Upper lobe of right lung (tissue), 1 donor: ENCODE measurements at regions not wholly inside any gene's neighbourhood (a gene's known extent, or its start where the extent isn't known, plus 50 kb on each side); places are given as distances from the start of the nearest gene placed in this dataset.
"Not testable (repeated sequence)": the region's sequence is repeated elsewhere in the genome, so short reads cannot be mapped to it uniquely, and the experiment has no call there.

Experiments used
- ATAC-seq: fragments of 200-7000 bp; cut with Tn5 transposase; one replicate; pipeline ENCODE4 v1.9.1; 2020; ENCODE audit warnings: mild to moderate bottlenecking, moderate library complexity
- DNase-seq: peaks from one replicate; pipeline ENCODE4 v3.0.0-alpha.2; 2020
- H3K27ac ChIP-seq: fragments of 200-600 bp; one replicate; pipeline ENCODE4 v1.8.0; 2022
- H3K27me3 ChIP-seq: fragments of 200-600 bp; one replicate; pipeline ENCODE4 v1.8.0; 2022; ENCODE audit warnings: mild to moderate bottlenecking
- H3K36me3 ChIP-seq: fragments of 200-600 bp; one replicate; pipeline ENCODE4 v1.8.0; 2022
- H3K4me1 ChIP-seq: fragments of 200-600 bp; one replicate; pipeline ENCODE4 v1.8.0; 2022
- H3K4me3 ChIP-seq: fragments of 200-600 bp; one replicate; pipeline ENCODE4 v1.8.0; 2022; ENCODE audit warnings: mild to moderate bottlenecking
- H3K9me3 ChIP-seq: fragments of 200-600 bp; one replicate; pipeline ENCODE4 v1.8.0; 2022
- intact Hi-C: fragments of 100-400 bp; cut with DNase I; formaldehyde crosslinking; loops from one replicate; pipeline ENCODE4 v1.11.0; 2022
- TF ChIP-seq, protein P1 (sequence below): fragments of 200-600 bp; IDR thresholded peaks from one replicate; pipeline ENCODE4 v1.8.0; 2022; ENCODE audit warnings: antibody characterized with exemption
- donor health status: DM: no; HTN: yes; CAD: no; lungs with severe emphysema.

- ATAC-seq (no peak), DNase-seq (no peak)
- H3K4me3 ChIP-seq, result no peak overlapping the region
- no peaks in the 10 kb centered on the region for H3K27me3 ChIP-seq
- H3K27ac ChIP-seq, result no peak overlapping the region
- TF ChIP-seq, protein P1, sequence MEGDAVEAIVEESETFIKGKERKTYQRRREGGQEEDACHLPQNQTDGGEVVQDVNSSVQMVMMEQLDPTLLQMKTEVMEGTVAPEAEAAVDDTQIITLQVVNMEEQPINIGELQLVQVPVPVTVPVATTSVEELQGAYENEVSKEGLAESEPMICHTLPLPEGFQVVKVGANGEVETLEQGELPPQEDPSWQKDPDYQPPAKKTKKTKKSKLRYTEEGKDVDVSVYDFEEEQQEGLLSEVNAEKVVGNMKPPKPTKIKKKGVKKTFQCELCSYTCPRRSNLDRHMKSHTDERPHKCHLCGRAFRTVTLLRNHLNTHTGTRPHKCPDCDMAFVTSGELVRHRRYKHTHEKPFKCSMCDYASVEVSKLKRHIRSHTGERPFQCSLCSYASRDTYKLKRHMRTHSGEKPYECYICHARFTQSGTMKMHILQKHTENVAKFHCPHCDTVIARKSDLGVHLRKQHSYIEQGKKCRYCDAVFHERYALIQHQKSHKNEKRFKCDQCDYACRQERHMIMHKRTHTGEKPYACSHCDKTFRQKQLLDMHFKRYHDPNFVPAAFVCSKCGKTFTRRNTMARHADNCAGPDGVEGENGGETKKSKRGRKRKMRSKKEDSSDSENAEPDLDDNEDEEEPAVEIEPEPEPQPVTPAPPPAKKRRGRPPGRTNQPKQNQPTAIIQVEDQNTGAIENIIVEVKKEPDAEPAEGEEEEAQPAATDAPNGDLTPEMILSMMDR, result no peak
- H3K9me3 ChIP-seq, result no peaks in the 10 kb centered on the region
- no peaks in the 10 kb centered on the region for H3K4me1 ChIP-seq
- H3K36me3 ChIP-seq, result no peaks in the 10 kb centered on the region
- intact Hi-C loops, result no loop called here
Observed at GRCh38 chr7:66454600-66455225, 174.0 kb upstream of the KCTD7 start.

DNA sequence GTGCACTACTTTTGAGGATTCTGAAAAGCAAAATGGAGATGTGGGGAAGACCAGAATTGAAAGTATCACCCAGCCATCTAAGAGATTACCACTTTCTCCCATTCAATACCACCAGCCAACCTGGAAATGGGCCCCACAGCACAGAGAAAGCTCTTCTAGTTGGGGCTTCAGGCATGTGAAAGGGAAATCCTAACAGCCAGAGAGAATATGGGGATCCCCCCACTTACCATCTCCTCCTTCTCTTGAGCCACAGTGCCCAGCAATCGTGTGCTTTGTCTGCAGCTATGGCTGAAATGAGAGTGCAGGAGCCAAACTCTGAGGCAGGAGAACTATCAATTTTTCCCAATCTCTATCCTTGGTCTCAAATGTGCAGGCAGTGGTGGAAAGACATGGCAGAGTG is 173.2 kb upstream of the KCTD7 start:
- ATAC-seq, DNase-seq, H3K36me3 ChIP-seq, intact Hi-C loops, H3K27me3 ChIP-seq, H3K27ac ChIP-seq, H3K9me3 ChIP-seq, H3K4me3 ChIP-seq, H3K4me1 ChIP-seq: not testable (repeated sequence)

- DNase-seq, H3K4me1 ChIP-seq, intact Hi-C loops: not testable (repeated sequence)
Observed at GRCh38 chr7:66456431-66456830, 172.2 kb upstream of the KCTD7 start.

GRCh38 chr7:66458991-66459390 is 169.7 kb upstream of the KCTD7 start:
- DNase-seq, H3K4me1 ChIP-seq, intact Hi-C loops, H3K27ac ChIP-seq, H3K4me3 ChIP-seq, ATAC-seq, H3K36me3 ChIP-seq, H3K9me3 ChIP-seq, H3K27me3 ChIP-seq: not testable (repeated sequence)

More at GRCh38 chr7:66456431-66456830, 172.2 kb upstream of the KCTD7 start:
- not testable (repeated sequence) for H3K27me3 ChIP-seq, ATAC-seq, H3K27ac ChIP-seq, H3K9me3 ChIP-seq, H3K36me3 ChIP-seq, H3K4me3 ChIP-seq

GRCh38 chr7:66459783-66460413 is 168.8 kb upstream of the KCTD7 start:
- H3K36me3 ChIP-seq, ATAC-seq, H3K27me3 ChIP-seq, H3K27ac ChIP-seq, DNase-seq, H3K4me1 ChIP-seq, H3K4me3 ChIP-seq, intact Hi-C loops, H3K9me3 ChIP-seq: not testable (repeated sequence)

- no peaks in the 10 kb centered on the region for H3K36me3 ChIP-seq
- intact Hi-C loops, result no loop called here
- TF ChIP-seq, protein P1, result no peak
- no peaks in the 10 kb centered on the region for H3K27me3 ChIP-seq
- H3K9me3 ChIP-seq, result no peaks in the 10 kb centered on the region
- H3K4me3 ChIP-seq, result no peak overlapping the region
- H3K27ac ChIP-seq, result no peak overlapping the region
- no peak for ATAC-seq
- H3K4me1 ChIP-seq, result no peaks in the 10 kb centered on the region
- DNase-seq, result no peak
Observed at GRCh38 chr7:66460921-66461361, 167.7 kb upstream of the KCTD7 start.

DNA sequence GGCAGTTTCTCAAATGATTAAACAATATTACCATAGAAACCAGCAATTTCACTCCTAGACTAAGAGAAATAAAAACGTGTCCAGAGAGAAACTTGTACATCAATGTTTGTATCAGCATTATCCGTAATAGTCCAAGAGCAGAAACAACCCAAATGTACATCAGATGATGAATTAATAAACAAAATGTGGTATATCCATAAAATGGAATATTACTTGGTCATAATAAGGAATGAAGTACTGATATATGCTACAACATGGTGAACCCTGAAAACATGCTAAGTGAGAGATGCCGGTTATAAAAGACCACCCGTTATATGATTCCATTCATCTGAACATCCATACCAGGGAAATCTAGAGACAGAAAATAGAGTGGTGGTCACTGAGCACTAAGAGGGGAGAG is 167.3 kb upstream of the KCTD7 start:
- DNase-seq, H3K9me3 ChIP-seq, H3K4me1 ChIP-seq: not testable (repeated sequence)

DNA sequence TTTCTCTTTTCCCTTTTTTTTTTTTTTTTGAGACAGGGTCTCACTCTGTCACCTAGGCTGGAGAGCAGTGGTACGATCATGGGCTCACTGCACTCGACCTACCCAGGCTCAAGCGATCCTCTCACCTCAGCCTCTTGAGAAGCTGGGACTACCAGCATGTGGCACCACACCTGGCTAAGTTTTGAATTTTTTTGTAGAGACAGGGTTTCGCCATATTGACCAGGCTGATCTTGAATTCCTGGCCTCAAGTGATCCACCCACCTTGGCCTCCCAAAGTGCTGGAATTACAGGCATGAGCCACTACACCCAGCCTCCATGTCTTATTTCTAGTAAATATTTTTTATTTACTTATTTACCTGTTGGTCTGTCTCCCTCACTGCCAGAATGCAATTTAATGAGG is 165.8 kb upstream of the KCTD7 start:
- H3K36me3 ChIP-seq, H3K27ac ChIP-seq, H3K27me3 ChIP-seq, DNase-seq, H3K4me3 ChIP-seq, ATAC-seq, H3K9me3 ChIP-seq, intact Hi-C loops, H3K4me1 ChIP-seq: not testable (repeated sequence)

More for the DNA sequence above, 167.3 kb upstream of the KCTD7 start:
- ATAC-seq, H3K27me3 ChIP-seq, H3K36me3 ChIP-seq, H3K4me3 ChIP-seq, intact Hi-C loops, H3K27ac ChIP-seq: not testable (repeated sequence)

DNA sequence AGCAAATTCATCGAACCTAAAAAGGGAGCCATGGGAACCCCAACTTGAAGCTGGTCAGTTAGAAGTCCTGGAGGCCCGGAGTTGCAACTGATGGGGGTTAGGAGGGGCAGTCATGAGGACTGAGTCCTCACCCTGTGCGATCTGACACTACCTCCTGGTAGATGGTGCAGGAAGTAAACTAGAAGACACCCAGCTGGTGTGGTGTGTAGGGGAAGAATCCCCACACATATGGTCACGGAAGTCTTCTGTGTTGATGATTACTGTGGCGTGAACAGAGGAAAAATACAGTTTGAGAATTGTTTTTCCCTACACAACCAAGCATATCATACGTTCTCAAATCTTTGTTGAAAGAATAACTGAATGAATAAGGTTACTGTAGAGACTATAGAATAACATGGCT is 164.6 kb upstream of the KCTD7 start:
- TF ChIP-seq, protein P1, result no peak
- Histone ChIP-seq H3K27ac (no peak overlapping the region), H3K27me3 (no peaks in the 10 kb centered on the region), H3K4me3 (no peak overlapping the region), H3K36me3 (no peaks in the 10 kb centered on the region), H3K9me3 (no peaks in the 10 kb centered on the region), H3K4me1 (no peaks in the 10 kb centered on the region)
- ATAC-seq (no peak), DNase-seq (no peak)
- intact Hi-C loops, result no loop called here
